Heart left ventricle (tissue), 13 donors: ENCODE measurements at regions not wholly inside any gene's neighbourhood (a gene's known extent, or its start where the extent isn't known, plus 50 kb on each side); places are given as distances from the start of the nearest gene placed in this dataset.

Source experiments
- POLR2A ChIP-seq, 2 donors: fragments of 450-650 bp; IDR thresholded peaks; one replicate each; pipeline ENCODE4 v1.6.1; 2017; ENCODE audit warnings: antibody characterized with exemption in 2 of 2, mild to moderate bottlenecking in 2 of 2, moderate library complexity in 2 of 2
- TF ChIP-seq, protein P1 (sequence below), 12 donors: fragments of 200-600 bp; sonication (generic) in 4 of 12; IDR thresholded peaks; one replicate each; pipeline versions ENCODE4 v1.5.0 to v1.8.0; 2018 to 2022; ENCODE audit warnings: antibody characterized with exemption in 12 of 12, mild to moderate bottlenecking in 5 of 12
- donor health status: ischemic (EF 13 %, LVEDD 7.1; RV severe dilation, severe dysfunction).
- donor health status: DM: no; HTN: yes; CAD: no.
- donor health status: DM: no; HTN: no; CAD: no.
- donor health status: ischemic (EF 25% LVEDD 6.9; RV normal size, moderate dysfunction).
- donor health status: ischemic (EF 25% LVEDD 5.7; RV mildly dilated, moderate dysfunction).
- donor health status: ischemic (EF 35%, LVEDD 5.7; RV mildly dilated, moderate dysfunction).
- donor health status: nonischemic (EF 11% LVEDD 7.7; RV severe dilation, severe dysfunction).
- donor health status: DM: yes; HTN: yes; CAD: no.
- donor health status: PGD.
- donor health status: ischemic (EF 29% LVEDD 5.4; RV normal size, mild dysfunction).
- donor health status: nonischemic (EF 23%, LVEDD 6.1; RV moderate dilation, normal function).

- TF ChIP-seq, protein P1, sequence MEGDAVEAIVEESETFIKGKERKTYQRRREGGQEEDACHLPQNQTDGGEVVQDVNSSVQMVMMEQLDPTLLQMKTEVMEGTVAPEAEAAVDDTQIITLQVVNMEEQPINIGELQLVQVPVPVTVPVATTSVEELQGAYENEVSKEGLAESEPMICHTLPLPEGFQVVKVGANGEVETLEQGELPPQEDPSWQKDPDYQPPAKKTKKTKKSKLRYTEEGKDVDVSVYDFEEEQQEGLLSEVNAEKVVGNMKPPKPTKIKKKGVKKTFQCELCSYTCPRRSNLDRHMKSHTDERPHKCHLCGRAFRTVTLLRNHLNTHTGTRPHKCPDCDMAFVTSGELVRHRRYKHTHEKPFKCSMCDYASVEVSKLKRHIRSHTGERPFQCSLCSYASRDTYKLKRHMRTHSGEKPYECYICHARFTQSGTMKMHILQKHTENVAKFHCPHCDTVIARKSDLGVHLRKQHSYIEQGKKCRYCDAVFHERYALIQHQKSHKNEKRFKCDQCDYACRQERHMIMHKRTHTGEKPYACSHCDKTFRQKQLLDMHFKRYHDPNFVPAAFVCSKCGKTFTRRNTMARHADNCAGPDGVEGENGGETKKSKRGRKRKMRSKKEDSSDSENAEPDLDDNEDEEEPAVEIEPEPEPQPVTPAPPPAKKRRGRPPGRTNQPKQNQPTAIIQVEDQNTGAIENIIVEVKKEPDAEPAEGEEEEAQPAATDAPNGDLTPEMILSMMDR (IDR thresholded peaks at IDR 0.05) = no peak
- no peak for TF ChIP-seq POLR2A (IDR thresholded peaks at IDR 0.05)
Observed at GRCh38 chr1:30051777-30052176, 671.6 kb downstream of the MATN1 start.
